IMR-90 (cell line): ENCODE measurements at regions not wholly inside any gene's neighbourhood (a gene's known extent, or its start where the extent isn't known, plus 50 kb on each side); places are given as distances from the start of the nearest gene placed in this dataset.

ENCODE experiments used
- ATAC-seq: fragments of 200-7000 bp; cut with Tn5 transposase; 2 replicates; pipeline ENCODE4 v1.9.1; 2020; ENCODE audit warnings: low read depth, mild to moderate bottlenecking, moderate library complexity
- BruUV-seq: library from RNA; stranded (reverse); fragments of 400-500 nt; replicated peaks from 2 replicates; lab custom pipeline; 2021; lab: Mats Ljungman, UMichigan
- CTCF ChIA-PET: fragments of 300-600 bp; formaldehyde crosslinking; extraction: SDS; loops from one replicate; lab custom pipeline; 2021; ENCODE audit warnings: antibody characterized with exemption; lab: Yijun Ruan, JAX
- POLR2A ChIA-PET: fragments of 300-600 bp; sonication (Branson Sonifier 250); formaldehyde crosslinking; loops from one replicate; lab custom pipeline; 2022; ENCODE audit warnings: antibody characterized with exemption; ENCODE audit not compliant: unreplicated experiment; lab: Charles Lee
- DNase-seq: peaks from one replicate; pipeline ENCODE4 v3.0.0; 2013
- H2AFZ ChIP-seq: replicated peaks from 2 replicates; pipeline ENCODE3; 2013; ENCODE audit warnings: low read length, mild to moderate bottlenecking; ENCODE audit not compliant: poor library complexity
- H2AK5ac ChIP-seq: 2 replicates; pipeline ENCODE4 v1.6.1; 2013; ENCODE audit warnings: low read depth, low read length, inconsistent platforms
- H2AK9ac ChIP-seq: replicated peaks from 2 replicates; pipeline ENCODE3; 2013; ENCODE audit warnings: mild to moderate bottlenecking, low read depth, low read length, moderate library complexity; ENCODE audit not compliant: poor library complexity
- H2BK120ac ChIP-seq: 2 replicates; pipeline ENCODE4 v1.6.1; 2013; ENCODE audit warnings: low read depth, low read length, inconsistent platforms
- H2BK15ac ChIP-seq: 3 replicates; pipeline ENCODE4 v1.6.1; 2013; ENCODE audit warnings: low read depth, low read length, inconsistent platforms
- H2BK20ac ChIP-seq: 2 replicates; pipeline ENCODE4 v1.6.1; 2013; ENCODE audit warnings: low read depth, mild to moderate bottlenecking, inconsistent platforms, low read length, moderate library complexity
- H2BK5ac ChIP-seq: 2 replicates; pipeline ENCODE4 v1.6.1; 2013; ENCODE audit warnings: mild to moderate bottlenecking, low read depth, low read length, inconsistent platforms; ENCODE audit not compliant: poor library complexity, severe bottlenecking
- H3K14ac ChIP-seq: replicated peaks from 2 replicates; pipeline ENCODE4 v1.6.1; 2013; ENCODE audit warnings: low read depth, low read length, inconsistent platforms
- H3K18ac ChIP-seq: 2 replicates; pipeline ENCODE4 v1.6.1; 2013; ENCODE audit warnings: low read depth, low read length, control low read depth
- H3K23ac ChIP-seq: 2 replicates; pipeline ENCODE4 v1.6.1; 2013; ENCODE audit warnings: low read depth, low read length, inconsistent platforms
- H3K27ac ChIP-seq: 2 replicates; pipeline ENCODE4 v1.5.1; 2013; ENCODE audit warnings: mild to moderate bottlenecking, control low read depth, low read length; ENCODE audit not compliant: insufficient read depth
- H3K27me3 ChIP-seq: 2 replicates; pipeline ENCODE4 v1.6.1; 2013; ENCODE audit warnings: low read length; ENCODE audit not compliant: control insufficient read depth, insufficient read depth
- H3K36me3 ChIP-seq: 2 replicates; pipeline ENCODE4 v1.6.1; 2013; ENCODE audit warnings: low read length, mixed read lengths; ENCODE audit not compliant: control insufficient read depth, insufficient read depth
- H3K4ac ChIP-seq: 2 replicates; pipeline ENCODE4 v1.6.1; 2013; ENCODE audit warnings: low read depth, low read length, inconsistent platforms
- H3K4me1 ChIP-seq: 2 replicates; pipeline ENCODE4 v1.6.1; 2013; ENCODE audit warnings: low read length, mixed read lengths; ENCODE audit not compliant: control insufficient read depth, insufficient read depth
- H3K4me2 ChIP-seq: 2 replicates; pipeline ENCODE4 v1.6.1; 2013; ENCODE audit warnings: low read depth, mild to moderate bottlenecking, control low read depth, low read length, moderate library complexity
- H3K4me3 ChIP-seq: 2 replicates; pipeline ENCODE4 v1.5.1; 2013; ENCODE audit warnings: low read depth, mild to moderate bottlenecking, control low read depth, low read length, moderate library complexity; ENCODE audit not compliant: insufficient read depth
- H3K56ac ChIP-seq: 2 replicates; pipeline ENCODE4 v1.6.1; 2013; ENCODE audit warnings: low read length, inconsistent platforms; ENCODE audit not compliant: insufficient read depth; ENCODE audit errors: extremely low read depth
- H3K79me1 ChIP-seq, 2 experiments: 2 replicates each; pipeline ENCODE4 v1.6.1; 2013; ENCODE audit warnings: low read length in 2 of 2, inconsistent platforms in 1 of 2, low read depth in 1 of 2
- H3K9ac ChIP-seq: 2 replicates; pipeline ENCODE4 v1.6.1; 2013; ENCODE audit warnings: low read depth, low read length, control low read depth
- H3K9me1 ChIP-seq: 2 replicates; pipeline ENCODE4 v1.6.1; 2013; ENCODE audit warnings: low read length, inconsistent platforms; ENCODE audit not compliant: insufficient read depth
- H3K9me3 ChIP-seq: 2 replicates; pipeline ENCODE4 v1.6.1; 2013; ENCODE audit warnings: low read length; ENCODE audit not compliant: control insufficient read depth, insufficient read depth
- H4K20me1 ChIP-seq: 2 replicates; pipeline ENCODE4 v1.6.1; 2013; ENCODE audit warnings: low read length, inconsistent platforms; ENCODE audit not compliant: insufficient read depth
- H4K5ac ChIP-seq: 2 replicates; pipeline ENCODE4 v1.6.1; 2013; ENCODE audit warnings: mild to moderate bottlenecking, low read depth, low read length, control low read depth
- H4K8ac ChIP-seq, 2 experiments: 2 replicates each; pipeline ENCODE4 v1.6.1; 2013; ENCODE audit warnings: low read depth in 2 of 2, low read length in 2 of 2, control low read depth in 1 of 2, inconsistent platforms in 1 of 2
- H4K91ac ChIP-seq: 2 replicates; pipeline ENCODE4 v1.6.1; 2013; ENCODE audit warnings: low read depth, low read length, inconsistent platforms; ENCODE audit not compliant: insufficient read depth
- BHLHE40 ChIP-seq: fragments of 150-350 bp; IDR thresholded peaks from 2 replicates; pipeline ENCODE4 v1.6.1; 2016; ENCODE audit warnings: mild to moderate bottlenecking, low read depth, low read length
- CEBPB ChIP-seq: IDR thresholded peaks from 2 replicates; pipeline ENCODE4 v1.6.1; 2012; ENCODE audit warnings: low read depth, low read length, improper control_type of control experiment
- CHD1 ChIP-seq: IDR thresholded peaks from 2 replicates; pipeline ENCODE4 v1.6.1; 2012; ENCODE audit warnings: low read depth, low read length, improper control_type of control experiment
- CTCF ChIP-seq: conservative IDR thresholded peaks from 2 replicates; pipeline ENCODE4 v1.5.1; 2012; ENCODE audit warnings: mild to moderate bottlenecking, low read depth, low read length, improper control_type of control experiment
- ELK1 ChIP-seq: fragments of 150-350 bp; IDR thresholded peaks from 2 replicates; pipeline ENCODE4 v1.6.1; 2016; ENCODE audit warnings: low read depth, mild to moderate bottlenecking, low read length, moderate library complexity, borderline replicate concordance
- FOS ChIP-seq: fragments of 150-350 bp; IDR thresholded peaks from 2 replicates; pipeline ENCODE4 v1.6.1; 2016; ENCODE audit warnings: low read depth, low read length
- MAFK ChIP-seq: IDR thresholded peaks from 2 replicates; pipeline ENCODE4 v1.6.1; 2012; ENCODE audit warnings: low read depth, low read length, improper control_type of control experiment
- MAZ ChIP-seq: IDR thresholded peaks from 2 replicates; pipeline ENCODE4 v1.6.1; 2012; ENCODE audit warnings: low read depth, mild to moderate bottlenecking, low read length, improper control_type of control experiment, moderate library complexity, borderline replicate concordance
- MXI1 ChIP-seq: IDR thresholded peaks from 2 replicates; pipeline ENCODE4 v1.6.1; 2012; ENCODE audit warnings: low read depth, mild to moderate bottlenecking, low read length, moderate library complexity, borderline replicate concordance
- NFE2L2 ChIP-seq: fragments of 150-350 bp; IDR thresholded peaks from 2 replicates; pipeline ENCODE4 v1.6.1; 2016; ENCODE audit warnings: low read depth, mild to moderate bottlenecking, low read length
- POLR2A ChIP-seq: IDR thresholded peaks from 2 replicates; pipeline ENCODE4 v1.6.1; 2012; ENCODE audit warnings: mild to moderate bottlenecking, low read depth, low read length
- RAD21 ChIP-seq: IDR thresholded peaks from 2 replicates; pipeline ENCODE4 v1.6.1; 2012; ENCODE audit warnings: low read length, improper control_type of control experiment
- RCOR1 ChIP-seq: IDR thresholded peaks from 2 replicates; pipeline ENCODE4 v1.6.1; 2012; ENCODE audit warnings: mild to moderate bottlenecking, low read length, improper control_type of control experiment; ENCODE audit not compliant: insufficient replicate concordance
- RFX5 ChIP-seq: IDR thresholded peaks from 2 replicates; pipeline ENCODE4 v1.8.0; 2012; ENCODE audit warnings: low read depth, mild to moderate bottlenecking, low read length, moderate library complexity
- SMC3 ChIP-seq: fragments of 150-350 bp; IDR thresholded peaks from 2 replicates; pipeline ENCODE4 v1.6.1; 2016; ENCODE audit warnings: low read depth, mild to moderate bottlenecking, antibody characterized with exemption, low read length, moderate library complexity
- USF2 ChIP-seq: fragments of 150-350 bp; IDR thresholded peaks from 2 replicates; pipeline ENCODE4 v1.6.1; 2017; ENCODE audit warnings: mild to moderate bottlenecking, antibody characterized with exemption, low read length, low read depth
- WGBS, 2 experiments: methylation state at CpG; one replicate each; pipeline versions ENCODE4 v1.1.5 to v1.1.7; 2013; ENCODE audit warnings: missing lambda C conversion rate in 2 of 2; ENCODE audit not compliant: insufficient read length in 1 of 2; ENCODE audit errors: extremely low coverage in 2 of 2; 5-methylcytosine and 5-hydroxymethylcytosine counted together
- dilution Hi-C: fragments of 300-500 bp; cut with HindIII; formaldehyde crosslinking; loops from one replicate; pipeline ENCODE4 v1.14.3; 2018; ENCODE audit warnings: low sequenced_read_pairs; ENCODE audit not compliant: unreplicated experiment
- in situ Hi-C: fragments of 300-500 bp; cut with MboI; formaldehyde crosslinking; loops from 3 replicates; pipeline ENCODE4 v1.14.3; 2019; ENCODE audit warnings: low sequenced_read_pairs, inconsistent platforms, mixed read lengths
- intact Hi-C: fragments of 100-400 bp; cut with micrococcal nuclease; formaldehyde crosslinking; loops from 2 replicates; pipeline ENCODE4 v1.10.0; 2022

GRCh38 chr3:102161384-102162006 lies 273.3 kb upstream of the ZPLD1 start:
- Histone ChIP-seq H3K23ac (no peak overlapping the region), H3K79me1 (no peaks in the 10 kb centered on the region), H3K56ac (no peak overlapping the region), H2BK5ac (no peak overlapping the region), H3K18ac (no peak overlapping the region), H3K4me1 (peaks cover 9% of the 10 kb centered on the region), H4K5ac (no peak overlapping the region), H3K9ac (no peak overlapping the region), H2AK5ac (no peak overlapping the region), H2AFZ (no peak overlapping the region), H3K4ac (no peak overlapping the region), H3K9me3 (no peaks in the 10 kb centered on the region), H3K9me1 (peaks cover 6% of the 10 kb centered on the region; the same call in 1 of the 2 replicates), H4K8ac (no peak overlapping the region), H4K20me1 (no peaks in the 10 kb centered on the region), H2AK9ac (no peak overlapping the region), H2BK20ac (no peak overlapping the region), H2BK15ac (no peak overlapping the region), H3K14ac (no peak overlapping the region), H3K27ac (no peak overlapping the region), H3K4me2 (no peak overlapping the region), H3K27me3 (no peaks in the 10 kb centered on the region), H2BK120ac (no peak overlapping the region; the same call in 1 of the 2 replicates), H4K91ac (no peak overlapping the region), H3K4me3 (no peak overlapping the region), H3K36me3 (no peaks in the 10 kb centered on the region)
- intact Hi-C loops, result no loop called here
- in situ Hi-C loops, result no loop called here
- no TSS peak for BruUV-seq
- 100% methylated on average over 1 of the region's 5 CpGs; no CpG with 5 or more reads in 1 of the 2 experiments for WGBS, 2 experiments
- dilution Hi-C loops, result no loop called here
- DNase-seq (no peak), ATAC-seq (no peak)
- CTCF ChIA-PET, result no interaction called here
- TF ChIP-seq CTCF, result no peak
- TF ChIP-seq RFX5, result no peak
- TF ChIP-seq SMC3, result no peak
- TF ChIP-seq CHD1, result no peak
- TF ChIP-seq POLR2A, result no peak
- no peak for TF ChIP-seq RCOR1
- no peak for TF ChIP-seq RAD21
- no peak for TF ChIP-seq FOS
- no peak for TF ChIP-seq MAFK
- no peak for TF ChIP-seq ELK1
- TF ChIP-seq USF2, result no peak
- TF ChIP-seq MXI1, result no peak
- no peak for TF ChIP-seq NFE2L2
- no peak for TF ChIP-seq CEBPB
- no peak for TF ChIP-seq BHLHE40
- no peak for TF ChIP-seq MAZ
- POLR2A ChIA-PET, result no interaction called here
